Activated naive CD4-positive, alpha-beta T cell treated with anti-CD3 and anti-CD28 coated beads, Interleukin-2, amount 50 U/mL, for 72 hours (primary cell): ENCODE measurements at regions not wholly inside any gene's neighbourhood (a gene's known extent, or its start where the extent isn't known, plus 50 kb on each side); places are given as distances from the start of the nearest gene placed in this dataset.

Experiments
- ATAC-seq, 2 donors: fragments of 150-1000 bp; cut with Tn5 transposase; 2 replicates each; pipeline ENCODE4 v1.10.0; 2021; ENCODE audit warnings: mild to moderate bottlenecking in 2 of 2, moderate library complexity in 2 of 2
- DNase-seq, 2 donors: peaks; one replicate each; pipeline ENCODE4 v3.0.0; 2021 to 2022; ENCODE audit warnings: low spot score in 2 of 2
- H3K27ac Mint-ChIP-seq, 2 donors: one replicate each; pipeline ENCODE4 v1.8.0; 2022; ENCODE audit warnings: mild to moderate bottlenecking in 2 of 2, mixed read lengths in 2 of 2
- H3K36me3 Mint-ChIP-seq, 2 donors: one replicate each; pipeline ENCODE4 v1.8.0; 2022; ENCODE audit warnings: mixed read lengths in 2 of 2
- H3K9me3 Mint-ChIP-seq, 2 donors: one replicate each; pipeline ENCODE4 v1.8.0; 2022; ENCODE audit warnings: mixed read lengths in 2 of 2

DNA sequence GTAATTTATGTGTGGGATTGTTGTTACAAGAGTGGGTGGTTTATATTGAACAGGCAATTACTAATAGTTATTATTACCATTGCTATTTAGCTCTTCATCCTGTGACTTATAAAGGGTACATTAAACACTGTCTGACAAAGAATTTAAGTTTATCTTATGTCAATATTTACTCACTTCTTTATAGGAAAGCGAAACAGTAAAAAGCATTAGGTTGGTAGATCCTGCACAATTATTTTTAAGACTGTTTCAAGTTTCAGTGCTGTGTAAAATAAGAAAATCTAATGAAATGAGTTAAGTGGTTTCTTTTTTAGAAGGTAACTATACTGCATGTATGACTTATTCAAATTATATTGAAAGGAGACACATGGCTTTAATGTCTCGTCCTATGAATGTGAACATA is 135.8 kb upstream of the MAP3K7 start:
- Mint-ChIP-seq H3K9me3 (no peaks in the 10 kb centered on the region), H3K27ac (no peak overlapping the region), H3K36me3 (no peaks in the 10 kb centered on the region)
- DNase-seq (no peak), ATAC-seq (no peak)

DNA sequence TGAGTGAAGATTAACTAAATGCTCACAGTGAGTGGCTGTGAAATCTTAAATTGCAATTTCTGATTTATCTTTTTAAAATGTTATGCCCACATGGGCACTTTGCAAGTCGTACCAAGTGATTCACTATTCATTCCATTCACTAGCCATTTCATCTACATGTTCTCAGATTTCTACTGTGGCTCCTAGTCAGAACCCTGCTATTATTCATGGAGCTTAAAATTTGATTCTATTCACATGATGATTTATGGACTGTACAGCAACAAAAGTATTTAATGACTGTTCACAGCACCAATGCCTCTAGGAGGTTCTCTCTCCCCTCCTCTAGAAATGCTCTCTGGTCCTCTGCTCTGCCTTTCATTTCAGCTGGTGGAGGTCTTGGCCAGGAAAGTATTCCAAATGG is 133.5 kb upstream of the MAP3K7 start:
- ATAC-seq: peak in 1 of 2 donors; percentile 33
- H3K9me3 Mint-ChIP-seq: no peaks in the 10 kb centered on the region
- no peaks in the 10 kb centered on the region for H3K36me3 Mint-ChIP-seq
- H3K27ac Mint-ChIP-seq: no peak overlapping the region
- no peak for DNase-seq

DNA sequence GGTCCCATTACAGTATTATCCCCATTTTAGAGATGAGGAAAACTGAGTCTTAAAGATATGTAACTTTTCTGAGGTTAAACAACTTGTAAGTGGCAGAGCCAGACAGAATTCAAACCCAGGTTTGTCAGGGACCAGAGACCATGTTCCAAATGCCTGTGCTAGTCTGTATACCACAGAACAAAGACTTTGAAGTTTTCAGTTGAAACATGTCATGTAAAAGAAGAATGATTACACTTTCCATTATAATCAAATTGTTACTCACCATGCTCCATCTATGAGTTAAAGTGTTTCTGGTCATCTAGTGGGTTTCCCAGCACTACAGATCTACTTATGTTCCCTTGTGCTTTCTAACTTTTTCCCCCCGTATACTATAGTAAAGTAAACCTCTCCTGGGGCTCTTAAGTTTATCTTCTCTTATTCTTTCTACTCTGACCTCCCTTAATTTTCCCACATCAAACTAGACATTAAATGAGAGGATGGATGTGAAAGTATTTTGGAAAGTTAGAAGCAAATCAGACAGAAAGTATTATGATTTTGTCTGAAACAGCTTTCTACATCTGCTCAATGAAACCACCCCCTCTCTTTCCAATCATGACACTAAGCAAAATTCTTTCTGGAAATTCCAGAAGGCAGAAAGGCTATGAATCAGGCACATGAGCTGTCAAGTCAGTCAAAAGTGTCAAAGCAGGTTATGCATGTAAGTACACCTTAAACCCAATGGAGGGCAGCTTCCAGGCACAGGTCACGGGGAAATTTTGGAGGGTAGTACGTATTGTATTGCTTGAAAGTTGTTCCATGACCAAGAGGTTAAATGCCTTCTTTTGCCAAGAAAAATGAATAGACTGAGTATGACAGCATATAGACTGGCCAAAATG is 132.7 kb upstream of the MAP3K7 start:
- DNase-seq: no peak
- peak in 1 of 2 donors; percentile 80 for ATAC-seq
- Mint-ChIP-seq H3K27ac (peak overlapping the region in 1 of 2 donors; percentile 1), H3K36me3 (no peaks in the 10 kb centered on the region), H3K9me3 (no peaks in the 10 kb centered on the region)

DNA sequence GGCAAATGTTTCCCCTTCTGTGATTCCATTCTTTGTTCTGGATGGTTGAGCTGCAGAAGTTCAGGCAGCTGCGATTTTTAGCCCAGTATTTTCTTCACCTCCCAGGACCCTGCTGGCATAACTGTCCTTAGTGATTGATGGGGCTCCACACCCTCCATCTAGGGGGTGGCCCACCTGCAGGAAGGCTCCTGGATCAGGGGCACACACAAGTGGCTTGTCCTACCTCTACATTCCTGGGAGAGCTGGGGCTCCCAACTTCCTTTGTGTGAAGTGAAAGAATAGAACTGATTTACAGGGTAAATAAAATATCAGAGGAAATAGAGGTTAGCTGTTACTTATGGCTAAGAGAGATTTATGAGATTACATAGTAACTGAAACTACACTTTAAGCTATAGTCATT is 129.5 kb upstream of the MAP3K7 start:
- no peak overlapping the region for H3K27ac Mint-ChIP-seq
- H3K9me3 Mint-ChIP-seq: no peaks in the 10 kb centered on the region
- H3K36me3 Mint-ChIP-seq: no peaks in the 10 kb centered on the region
- ATAC-seq: no peak
- no peak for DNase-seq

DNA sequence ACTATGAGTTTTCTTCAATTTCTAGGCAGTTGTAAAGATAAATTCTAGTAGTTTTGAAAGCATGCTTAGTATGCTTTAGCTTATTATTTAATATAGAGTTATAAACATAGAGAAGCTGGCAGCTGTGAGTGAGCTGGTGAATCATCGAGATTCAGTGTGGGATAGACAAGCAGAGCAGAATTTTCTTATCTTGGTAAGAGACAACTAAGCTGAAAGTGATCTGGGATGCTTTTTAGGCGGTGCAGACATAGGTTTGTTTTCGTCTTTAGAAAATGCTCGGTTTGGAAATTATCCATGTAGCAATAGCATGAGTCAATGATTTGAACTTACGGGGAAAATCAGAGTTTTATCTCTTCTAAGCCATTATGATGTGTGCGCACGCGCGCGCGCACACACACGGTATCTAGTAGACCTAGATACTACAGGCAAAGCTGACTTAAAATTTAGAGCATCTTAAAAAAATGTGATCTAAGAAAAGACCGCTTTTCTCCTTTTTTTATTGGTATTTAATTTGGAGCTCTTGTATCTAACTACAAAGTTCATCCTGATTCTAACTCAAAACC is 128.3 kb upstream of the MAP3K7 start:
- Mint-ChIP-seq H3K9me3 (no peaks in the 10 kb centered on the region), H3K36me3 (no peaks in the 10 kb centered on the region)
- no peak for ATAC-seq

DNA sequence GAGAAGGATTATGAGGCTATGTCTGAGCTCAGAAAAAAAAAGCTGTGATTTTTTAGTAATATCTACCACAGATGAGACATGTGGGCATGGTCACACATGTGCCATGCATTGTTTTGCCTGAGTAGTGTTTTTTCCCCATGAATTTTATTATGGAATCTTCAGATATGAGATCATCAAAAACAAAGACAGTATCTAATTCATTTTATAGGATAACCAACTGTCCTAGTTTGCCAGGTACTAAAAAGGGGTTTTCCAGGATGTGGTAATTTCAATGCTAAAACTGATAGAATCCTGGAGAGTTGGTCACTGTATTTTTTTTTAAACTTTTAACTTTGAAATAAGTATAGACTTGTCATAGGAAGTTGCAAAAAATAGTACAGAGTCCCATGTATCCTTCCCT is 127.4 kb upstream of the MAP3K7 start:
- no peak for ATAC-seq
- Mint-ChIP-seq H3K27ac (no peak overlapping the region), H3K36me3 (no peaks in the 10 kb centered on the region), H3K9me3 (no peaks in the 10 kb centered on the region)
- DNase-seq: no peak

More for the DNA sequence above, 128.3 kb upstream of the MAP3K7 start:
- no peak overlapping the region for H3K27ac Mint-ChIP-seq
- no peak for DNase-seq

DNA sequence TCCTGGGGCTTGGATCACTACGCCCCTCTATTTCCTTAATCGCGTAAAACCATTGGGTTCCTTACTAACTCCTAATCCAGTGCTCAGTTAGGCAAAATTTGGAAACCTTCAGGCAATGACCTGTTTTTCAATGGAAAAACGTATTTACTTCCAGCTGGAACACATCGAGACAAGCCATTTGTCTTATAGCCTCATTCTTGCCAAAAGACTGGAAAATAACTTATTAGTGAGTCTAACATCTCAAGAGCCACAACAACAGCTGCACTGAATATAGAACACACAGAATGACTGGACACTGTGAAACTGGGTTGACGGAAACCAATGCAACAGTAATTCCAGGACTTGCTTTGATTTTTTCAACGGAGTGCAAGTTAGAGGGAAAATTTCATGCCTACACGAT is 125.2 kb upstream of the MAP3K7 start:
- Mint-ChIP-seq H3K27ac (no peak overlapping the region), H3K36me3 (no peaks in the 10 kb centered on the region), H3K9me3 (no peaks in the 10 kb centered on the region)
- DNase-seq (no peak), ATAC-seq (no peak)

DNA sequence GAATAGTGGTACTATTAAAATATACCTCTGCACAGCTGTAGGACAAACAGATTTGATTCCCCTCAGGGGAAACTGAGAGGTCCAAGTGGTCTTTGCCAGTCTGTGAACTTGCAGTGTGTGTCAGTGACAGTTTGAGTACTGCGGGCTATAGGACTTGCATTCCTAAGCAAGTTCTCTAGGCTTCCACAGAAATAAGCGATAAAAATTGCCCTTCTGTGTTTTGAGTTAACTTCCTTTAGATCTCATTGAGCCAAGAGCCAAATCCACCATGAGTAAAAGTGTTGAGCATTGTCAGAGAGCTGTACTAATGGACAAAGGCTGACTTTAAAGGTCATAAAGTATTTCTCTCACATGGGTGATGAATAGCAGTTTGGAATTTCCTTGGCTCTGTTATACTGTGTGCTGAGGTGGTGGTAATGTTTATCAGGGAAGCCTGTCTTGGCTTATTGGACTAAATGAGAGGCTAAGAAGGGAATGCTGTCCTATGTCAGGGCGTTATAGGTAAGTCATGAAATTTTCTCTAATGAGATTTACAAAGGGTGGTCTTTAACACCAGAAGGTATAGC is 122.6 kb upstream of the MAP3K7 start:
- ATAC-seq (no peak), DNase-seq (no peak)
- no peaks in the 10 kb centered on the region for H3K36me3 Mint-ChIP-seq
- H3K27ac Mint-ChIP-seq: no peak overlapping the region
- H3K9me3 Mint-ChIP-seq: no peaks in the 10 kb centered on the region

DNA sequence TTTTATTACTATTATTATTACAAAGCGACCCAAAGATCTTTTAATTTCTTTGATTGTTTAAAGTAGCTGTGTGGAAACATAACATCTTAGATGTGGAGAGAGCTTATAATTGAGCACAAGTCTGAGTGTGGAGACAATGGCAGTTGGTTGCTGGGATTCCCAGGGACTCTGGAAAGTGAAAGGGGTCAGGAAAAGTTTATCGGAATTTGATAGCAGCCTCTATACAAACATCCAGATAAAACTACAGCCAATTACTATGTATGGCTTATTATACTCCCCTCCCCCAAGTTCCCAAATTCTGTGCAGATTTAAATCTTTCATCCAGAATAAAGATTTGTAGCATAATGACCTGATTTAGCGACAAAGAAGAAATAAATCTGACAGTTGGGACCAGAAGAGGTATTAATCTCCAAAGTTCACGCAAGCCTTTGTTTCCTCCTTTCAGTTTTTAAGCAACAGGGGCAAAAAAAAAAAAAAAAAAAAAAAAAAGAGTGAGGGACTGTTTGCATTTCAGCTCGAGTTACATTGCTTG is 121.4 kb upstream of the MAP3K7 start:
- H3K9me3 Mint-ChIP-seq: no peaks in the 10 kb centered on the region
- ATAC-seq (no peak), DNase-seq (no peak)
- no peak overlapping the region for H3K27ac Mint-ChIP-seq
- H3K36me3 Mint-ChIP-seq: no peaks in the 10 kb centered on the region

DNA sequence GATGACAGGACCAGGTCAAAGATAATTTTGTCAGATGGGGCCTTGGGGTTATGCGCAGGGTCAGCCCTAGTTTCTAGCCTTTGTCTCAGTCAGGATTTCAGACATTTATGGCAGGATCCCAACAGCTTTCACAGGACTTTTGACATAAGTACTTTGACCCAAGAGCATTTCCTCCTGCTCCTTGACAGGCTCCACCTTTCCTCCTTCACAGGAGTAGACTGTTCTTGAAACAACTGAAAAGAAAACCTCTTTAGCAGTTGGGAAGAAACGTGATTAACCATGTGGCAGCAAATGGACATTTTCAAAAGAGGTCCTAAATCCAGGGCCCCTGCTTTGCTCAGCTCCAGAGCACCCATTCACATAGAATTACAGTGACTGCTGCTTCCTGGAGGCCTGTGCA is 120.4 kb upstream of the MAP3K7 start:
- no peaks in the 10 kb centered on the region for H3K9me3 Mint-ChIP-seq
- ATAC-seq (no peak), DNase-seq (no peak)
- no peak overlapping the region for H3K27ac Mint-ChIP-seq
- H3K36me3 Mint-ChIP-seq: no peaks in the 10 kb centered on the region

DNA sequence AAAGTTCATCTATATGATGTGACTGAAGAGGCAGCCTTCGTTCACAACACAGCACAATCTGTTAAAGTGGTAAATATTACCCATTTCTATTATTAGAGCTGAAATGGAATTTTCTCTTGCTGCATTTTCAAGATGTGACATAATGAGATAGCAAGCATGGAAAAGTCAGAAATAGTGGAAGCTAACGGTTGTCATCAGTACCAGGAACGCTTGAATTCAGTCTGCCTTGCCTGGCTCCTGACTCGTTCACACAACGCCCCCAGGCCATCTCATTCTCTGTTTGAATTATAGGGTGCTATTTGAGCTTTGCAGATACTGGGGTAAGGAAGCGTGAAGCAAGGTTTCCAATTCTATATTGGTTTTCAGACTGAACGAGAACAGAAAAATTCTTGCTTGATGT is 116.5 kb upstream of the MAP3K7 start:
- no peak for DNase-seq
- no peaks in the 10 kb centered on the region for H3K9me3 Mint-ChIP-seq
- H3K36me3 Mint-ChIP-seq: no peaks in the 10 kb centered on the region
- ATAC-seq: no peak
- H3K27ac Mint-ChIP-seq: no peak overlapping the region

DNA sequence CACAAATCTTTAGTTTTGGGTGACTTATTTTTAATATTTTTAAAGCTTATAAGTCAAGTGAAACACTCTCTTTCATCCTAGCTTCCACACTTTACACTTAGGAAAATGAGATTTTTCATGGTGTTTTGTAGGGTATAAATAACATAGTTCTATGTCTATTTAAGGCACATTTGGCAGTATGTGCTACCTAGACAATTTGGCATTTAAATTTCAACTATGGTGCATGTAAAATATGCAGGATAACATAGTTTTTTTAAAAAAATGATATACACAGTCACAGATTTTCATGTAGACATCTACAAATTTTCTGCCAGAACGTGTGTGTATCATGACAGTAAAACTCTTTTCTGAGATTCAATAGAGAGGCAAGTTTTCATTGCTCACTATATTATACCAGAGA is 115.1 kb upstream of the MAP3K7 start:
- Mint-ChIP-seq H3K27ac (no peak overlapping the region), H3K36me3 (no peaks in the 10 kb centered on the region), H3K9me3 (no peaks in the 10 kb centered on the region)
- ATAC-seq (no peak), DNase-seq (no peak)

DNA sequence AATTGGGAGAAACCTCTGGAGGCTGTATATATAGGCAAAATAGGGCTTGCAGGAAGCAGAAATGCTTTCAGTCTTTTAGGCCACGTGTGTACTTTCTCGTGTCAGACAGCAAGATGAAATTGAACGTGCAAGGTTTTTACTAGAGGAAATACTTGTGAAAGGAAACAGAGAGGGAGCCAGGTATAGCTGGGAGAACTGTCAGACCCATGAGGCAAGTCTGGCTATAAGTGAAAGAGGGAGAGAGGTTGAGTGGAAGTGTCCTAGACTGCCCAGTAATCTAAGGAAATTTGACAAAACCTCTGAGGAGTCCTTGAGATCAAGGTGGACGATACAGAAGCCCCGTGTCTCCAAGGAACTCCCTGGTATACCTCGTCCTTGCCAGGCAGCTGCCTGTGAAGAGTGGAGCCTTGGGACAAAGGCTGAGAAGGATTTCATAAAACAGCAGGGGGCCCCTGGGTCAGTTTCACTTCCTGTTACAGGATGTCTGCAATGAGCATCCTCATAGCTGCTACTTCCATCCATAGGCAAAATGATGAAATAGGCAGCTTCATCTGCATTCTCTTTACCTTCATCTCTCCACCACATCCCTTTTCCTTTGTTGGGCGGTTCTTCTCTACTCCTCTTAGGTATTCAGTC is 114.4 kb upstream of the MAP3K7 start:
- DNase-seq: no peak
- H3K36me3 Mint-ChIP-seq: no peaks in the 10 kb centered on the region
- peak in 1 of 2 donors; percentile 50 for ATAC-seq
- no peaks in the 10 kb centered on the region for H3K9me3 Mint-ChIP-seq
- no peak overlapping the region for H3K27ac Mint-ChIP-seq

DNA sequence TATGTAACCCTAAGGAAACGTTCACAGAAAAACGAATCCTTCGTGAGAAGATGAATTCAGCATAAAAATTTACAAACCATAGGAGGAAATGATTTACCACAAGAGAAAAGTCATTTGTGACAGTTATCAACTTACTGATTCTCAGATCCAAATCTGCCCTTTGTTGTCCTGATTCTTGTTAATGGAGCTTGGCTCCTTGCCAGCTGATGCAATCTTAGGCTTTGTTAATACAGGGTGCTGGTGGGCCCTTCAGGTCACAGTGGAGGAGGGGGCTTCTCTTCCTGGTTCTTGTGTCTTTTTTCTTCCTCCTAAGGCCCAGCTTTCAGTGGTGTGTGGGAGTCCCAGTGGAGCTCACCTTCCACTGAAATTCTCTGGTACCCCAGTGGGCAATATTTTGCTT is 108.4 kb upstream of the MAP3K7 start:
- DNase-seq (no peak), ATAC-seq (no peak)
- Mint-ChIP-seq H3K27ac (no peak overlapping the region), H3K36me3 (peaks cover 0 to 8% of the 10 kb centered on the region in 2 donors), H3K9me3 (peaks cover 4 to 5% of the 10 kb centered on the region in 2 donors)

DNA sequence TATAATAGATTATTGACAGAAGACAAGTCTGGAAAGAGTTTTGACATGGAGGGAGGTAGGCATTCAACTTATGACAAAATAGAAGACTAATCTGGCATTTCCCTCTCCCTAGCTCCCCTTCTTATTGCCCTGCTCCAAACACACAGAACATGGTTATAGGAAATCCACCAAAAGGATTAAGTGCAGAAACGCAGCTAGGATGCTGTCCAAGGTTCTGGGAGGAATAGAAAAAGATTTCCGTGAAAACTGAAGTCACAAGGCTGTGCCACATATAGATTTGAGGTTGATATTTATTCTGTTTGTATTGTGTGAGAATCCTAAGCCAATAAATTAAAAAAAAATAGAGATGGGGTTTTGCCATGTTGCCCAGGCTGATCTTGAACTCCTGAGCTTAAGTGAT is 107.9 kb upstream of the MAP3K7 start:
- Mint-ChIP-seq H3K27ac (no peak overlapping the region), H3K36me3 (peaks cover 0 to 8% of the 10 kb centered on the region in 2 donors), H3K9me3 (peaks cover 4 to 5% of the 10 kb centered on the region in 2 donors)
- DNase-seq (no peak), ATAC-seq (no peak)

DNA sequence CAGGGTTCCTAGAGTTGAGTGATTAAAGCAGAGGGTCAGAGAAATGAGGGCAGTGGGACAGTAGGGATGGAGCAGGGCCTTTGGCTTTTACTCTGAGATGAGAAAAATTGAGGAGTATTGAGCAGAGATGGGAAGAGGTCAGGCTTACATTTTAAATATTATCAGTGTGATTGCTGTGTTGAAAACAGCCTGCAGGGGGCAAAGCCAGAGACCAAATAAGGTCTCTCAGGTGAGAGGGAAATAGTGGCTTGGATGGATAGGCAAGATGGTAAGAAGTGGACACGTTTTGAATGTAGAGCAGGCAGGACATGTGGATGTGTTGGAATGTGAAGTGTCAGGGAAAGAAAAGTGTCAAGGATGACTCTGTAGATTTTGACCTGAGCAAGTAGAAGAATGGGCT is 105.0 kb upstream of the MAP3K7 start:
- no peak overlapping the region for H3K27ac Mint-ChIP-seq
- no peak for ATAC-seq
- H3K9me3 Mint-ChIP-seq: peaks cover 4 to 5% of the 10 kb centered on the region in 2 donors
- H3K36me3 Mint-ChIP-seq: peaks cover 0 to 8% of the 10 kb centered on the region in 2 donors
- no peak for DNase-seq

DNA sequence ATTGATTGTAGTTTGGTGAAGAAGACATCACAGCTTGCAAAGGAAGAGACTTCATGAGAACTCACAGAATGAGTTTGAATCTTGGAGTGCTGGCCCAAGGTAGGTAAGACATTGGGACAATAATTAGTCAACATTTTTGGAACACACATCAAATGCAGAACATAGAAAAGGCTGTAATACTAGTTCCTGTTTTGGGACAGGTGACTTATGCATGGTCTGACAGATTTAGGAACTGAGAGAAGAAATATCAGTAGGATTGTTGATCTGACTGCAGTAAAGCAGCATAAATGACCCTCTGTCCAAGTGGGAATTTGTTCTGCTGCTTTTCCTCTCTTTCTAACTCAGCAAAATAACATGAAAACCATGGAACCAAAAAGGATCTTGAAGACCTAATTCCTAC is 102.3 kb upstream of the MAP3K7 start:
- DNase-seq: no peak
- ATAC-seq: no peak
- Mint-ChIP-seq H3K9me3 (peaks cover 4 to 5% of the 10 kb centered on the region in 2 donors), H3K36me3 (peaks cover 0 to 8% of the 10 kb centered on the region in 2 donors), H3K27ac (no peak overlapping the region)
